IMR-90 (cell line): ENCODE measurements at regions not wholly inside any gene's neighbourhood (a gene's known extent, or its start where the extent isn't known, plus 50 kb on each side); places are given as distances from the start of the nearest gene placed in this dataset.
"Not testable (repeated sequence)": the region's sequence is repeated elsewhere in the genome, so short reads cannot be mapped to it uniquely, and the experiment has no call there.

ENCODE experiments used
- ATAC-seq: fragments of 200-7000 bp; cut with Tn5 transposase; 2 replicates; pipeline ENCODE4 v1.9.1; 2020; ENCODE audit warnings: low read depth, mild to moderate bottlenecking, moderate library complexity
- BruUV-seq: library from RNA; stranded (reverse); fragments of 400-500 nt; replicated peaks from 2 replicates; lab custom pipeline; 2021; lab: Mats Ljungman, UMichigan
- CTCF ChIA-PET: fragments of 300-600 bp; formaldehyde crosslinking; extraction: SDS; loops from one replicate; lab custom pipeline; 2021; ENCODE audit warnings: antibody characterized with exemption; lab: Yijun Ruan, JAX
- POLR2A ChIA-PET: fragments of 300-600 bp; sonication (Branson Sonifier 250); formaldehyde crosslinking; loops from one replicate; lab custom pipeline; 2022; ENCODE audit warnings: antibody characterized with exemption; ENCODE audit not compliant: unreplicated experiment; lab: Charles Lee
- DNase-seq: peaks from one replicate; pipeline ENCODE4 v3.0.0; 2013
- H2AFZ ChIP-seq: replicated peaks from 2 replicates; pipeline ENCODE3; 2013; ENCODE audit warnings: low read length, mild to moderate bottlenecking; ENCODE audit not compliant: poor library complexity
- H2AK5ac ChIP-seq: 2 replicates; pipeline ENCODE4 v1.6.1; 2013; ENCODE audit warnings: low read depth, low read length, inconsistent platforms
- H2AK9ac ChIP-seq: replicated peaks from 2 replicates; pipeline ENCODE3; 2013; ENCODE audit warnings: mild to moderate bottlenecking, low read depth, low read length, moderate library complexity; ENCODE audit not compliant: poor library complexity
- H2BK120ac ChIP-seq: 2 replicates; pipeline ENCODE4 v1.6.1; 2013; ENCODE audit warnings: low read depth, low read length, inconsistent platforms
- H2BK15ac ChIP-seq: 3 replicates; pipeline ENCODE4 v1.6.1; 2013; ENCODE audit warnings: low read depth, low read length, inconsistent platforms
- H2BK20ac ChIP-seq: 2 replicates; pipeline ENCODE4 v1.6.1; 2013; ENCODE audit warnings: low read depth, mild to moderate bottlenecking, inconsistent platforms, low read length, moderate library complexity
- H2BK5ac ChIP-seq: 2 replicates; pipeline ENCODE4 v1.6.1; 2013; ENCODE audit warnings: mild to moderate bottlenecking, low read depth, low read length, inconsistent platforms; ENCODE audit not compliant: poor library complexity, severe bottlenecking
- H3K14ac ChIP-seq: replicated peaks from 2 replicates; pipeline ENCODE4 v1.6.1; 2013; ENCODE audit warnings: low read depth, low read length, inconsistent platforms
- H3K18ac ChIP-seq: 2 replicates; pipeline ENCODE4 v1.6.1; 2013; ENCODE audit warnings: low read depth, low read length, control low read depth
- H3K23ac ChIP-seq: 2 replicates; pipeline ENCODE4 v1.6.1; 2013; ENCODE audit warnings: low read depth, low read length, inconsistent platforms
- H3K27ac ChIP-seq: 2 replicates; pipeline ENCODE4 v1.5.1; 2013; ENCODE audit warnings: mild to moderate bottlenecking, control low read depth, low read length; ENCODE audit not compliant: insufficient read depth
- H3K27me3 ChIP-seq: 2 replicates; pipeline ENCODE4 v1.6.1; 2013; ENCODE audit warnings: low read length; ENCODE audit not compliant: control insufficient read depth, insufficient read depth
- H3K36me3 ChIP-seq: 2 replicates; pipeline ENCODE4 v1.6.1; 2013; ENCODE audit warnings: low read length, mixed read lengths; ENCODE audit not compliant: control insufficient read depth, insufficient read depth
- H3K4ac ChIP-seq: 2 replicates; pipeline ENCODE4 v1.6.1; 2013; ENCODE audit warnings: low read depth, low read length, inconsistent platforms
- H3K4me1 ChIP-seq: 2 replicates; pipeline ENCODE4 v1.6.1; 2013; ENCODE audit warnings: low read length, mixed read lengths; ENCODE audit not compliant: control insufficient read depth, insufficient read depth
- H3K4me2 ChIP-seq: 2 replicates; pipeline ENCODE4 v1.6.1; 2013; ENCODE audit warnings: low read depth, mild to moderate bottlenecking, control low read depth, low read length, moderate library complexity
- H3K4me3 ChIP-seq: 2 replicates; pipeline ENCODE4 v1.5.1; 2013; ENCODE audit warnings: low read depth, mild to moderate bottlenecking, control low read depth, low read length, moderate library complexity; ENCODE audit not compliant: insufficient read depth
- H3K56ac ChIP-seq: 2 replicates; pipeline ENCODE4 v1.6.1; 2013; ENCODE audit warnings: low read length, inconsistent platforms; ENCODE audit not compliant: insufficient read depth; ENCODE audit errors: extremely low read depth
- H3K79me1 ChIP-seq, 2 experiments: 2 replicates each; pipeline ENCODE4 v1.6.1; 2013; ENCODE audit warnings: low read length in 2 of 2, inconsistent platforms in 1 of 2, low read depth in 1 of 2
- H3K9ac ChIP-seq: 2 replicates; pipeline ENCODE4 v1.6.1; 2013; ENCODE audit warnings: low read depth, low read length, control low read depth
- H3K9me1 ChIP-seq: 2 replicates; pipeline ENCODE4 v1.6.1; 2013; ENCODE audit warnings: low read length, inconsistent platforms; ENCODE audit not compliant: insufficient read depth
- H3K9me3 ChIP-seq: 2 replicates; pipeline ENCODE4 v1.6.1; 2013; ENCODE audit warnings: low read length; ENCODE audit not compliant: control insufficient read depth, insufficient read depth
- H4K20me1 ChIP-seq: 2 replicates; pipeline ENCODE4 v1.6.1; 2013; ENCODE audit warnings: low read length, inconsistent platforms; ENCODE audit not compliant: insufficient read depth
- H4K5ac ChIP-seq: 2 replicates; pipeline ENCODE4 v1.6.1; 2013; ENCODE audit warnings: mild to moderate bottlenecking, low read depth, low read length, control low read depth
- H4K8ac ChIP-seq, 2 experiments: 2 replicates each; pipeline ENCODE4 v1.6.1; 2013; ENCODE audit warnings: low read depth in 2 of 2, low read length in 2 of 2, control low read depth in 1 of 2, inconsistent platforms in 1 of 2
- H4K91ac ChIP-seq: 2 replicates; pipeline ENCODE4 v1.6.1; 2013; ENCODE audit warnings: low read depth, low read length, inconsistent platforms; ENCODE audit not compliant: insufficient read depth
- dilution Hi-C: fragments of 300-500 bp; cut with HindIII; formaldehyde crosslinking; loops from one replicate; pipeline ENCODE4 v1.14.3; 2018; ENCODE audit warnings: low sequenced_read_pairs; ENCODE audit not compliant: unreplicated experiment
- in situ Hi-C: fragments of 300-500 bp; cut with MboI; formaldehyde crosslinking; loops from 3 replicates; pipeline ENCODE4 v1.14.3; 2019; ENCODE audit warnings: low sequenced_read_pairs, inconsistent platforms, mixed read lengths
- intact Hi-C: fragments of 100-400 bp; cut with micrococcal nuclease; formaldehyde crosslinking; loops from 2 replicates; pipeline ENCODE4 v1.10.0; 2022

GRCh38 chr9:82138081-82138480 is 149.5 kb downstream of the SPATA31D1 start:
- H3K9me3 ChIP-seq, H3K4ac ChIP-seq, H4K5ac ChIP-seq, BruUV-seq, H3K27ac ChIP-seq, H3K36me3 ChIP-seq, H2BK5ac ChIP-seq, H4K20me1 ChIP-seq, H2BK120ac ChIP-seq, CTCF ChIA-PET, H2BK20ac ChIP-seq, H4K8ac ChIP-seq, H3K23ac ChIP-seq, H2AK5ac ChIP-seq, dilution Hi-C loops, intact Hi-C loops, H3K79me1 ChIP-seq, H4K91ac ChIP-seq, H3K27me3 ChIP-seq, POLR2A ChIA-PET, H3K14ac ChIP-seq, in situ Hi-C loops, H3K4me1 ChIP-seq, H2AFZ ChIP-seq, H2AK9ac ChIP-seq, DNase-seq, H3K4me3 ChIP-seq, H2BK15ac ChIP-seq, H3K9me1 ChIP-seq, H3K56ac ChIP-seq, H3K9ac ChIP-seq: not testable (repeated sequence)
- Histone ChIP-seq H3K18ac (peak overlapping the region; percentile 49; the same call in 1 of the 2 replicates), H3K4me2 (peak overlapping the region; percentile 23; the same call in 1 of the 2 replicates)
- peak; percentile 58 for ATAC-seq
